ENCODE measurements at regions not wholly inside any gene's neighbourhood (a gene's known extent, or its start where the extent isn't known, plus 50 kb on each side); places are given as distances from the start of the nearest gene placed in this dataset.

GRCh38 chr17:6325051-6325450 is 109.9 kb downstream of the AIPL1 start:
- no peak for DNase-seq

DNA sequence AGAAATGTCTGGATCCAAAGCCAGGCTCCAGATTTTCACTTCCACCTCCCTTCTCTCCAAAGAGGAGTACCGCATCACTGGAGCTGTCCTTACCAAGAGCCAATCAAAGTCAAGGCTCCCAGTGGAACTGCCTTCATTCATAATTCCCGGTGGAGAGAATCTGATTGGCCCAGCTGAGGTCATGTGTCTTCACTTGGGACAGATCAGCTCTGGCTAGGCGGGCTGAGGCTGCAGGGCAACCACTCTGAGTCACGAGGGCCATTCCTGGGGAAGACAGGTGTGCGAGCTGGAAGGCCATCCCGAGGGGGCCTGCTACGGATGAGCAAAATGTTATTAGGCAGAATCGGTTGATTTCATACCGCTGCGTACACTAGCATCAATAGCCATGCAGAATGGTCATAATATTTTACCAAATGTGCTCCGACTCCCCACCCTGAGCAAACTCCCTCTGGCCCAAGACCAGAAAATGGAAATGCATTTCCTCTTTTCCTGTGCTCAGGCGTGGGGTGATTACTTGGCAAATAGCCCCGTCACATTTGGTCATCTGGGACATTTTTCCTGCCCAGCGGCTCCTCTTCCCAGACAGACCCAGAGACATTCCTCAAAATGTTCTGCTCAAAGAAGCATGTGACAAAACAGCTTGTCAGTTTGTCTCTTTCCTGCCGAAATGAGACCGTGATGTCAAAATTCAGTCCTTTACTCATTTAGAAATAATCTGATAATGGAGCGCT is 111.1 kb downstream of the AIPL1 start:
- DNase-seq = no peak

DNA sequence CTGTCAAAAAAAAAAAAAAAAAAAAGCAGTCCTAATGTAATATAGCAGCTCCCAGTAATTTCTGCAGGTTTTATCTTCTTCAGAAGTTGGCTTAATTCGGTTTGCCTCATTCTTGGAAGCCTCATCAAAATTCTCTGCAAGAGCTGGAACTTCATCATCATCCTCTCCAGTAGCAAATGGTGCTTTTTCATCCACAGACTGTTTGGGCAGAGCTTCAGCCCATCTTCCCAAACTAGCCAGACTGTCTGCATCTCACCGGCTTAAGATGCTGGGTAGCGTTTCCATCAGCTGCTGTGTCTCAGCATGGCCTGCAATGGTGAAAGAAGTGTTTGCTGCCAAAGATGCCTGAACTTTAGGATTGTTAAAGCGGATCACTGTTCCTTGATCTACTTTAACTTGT is 112.6 kb downstream of the AIPL1 start:
- DNase-seq = no peak

- DNase-seq = no peak
Measured at GRCh38 chr17:6314311-6314710, 120.6 kb downstream of the AIPL1 start.

DNA sequence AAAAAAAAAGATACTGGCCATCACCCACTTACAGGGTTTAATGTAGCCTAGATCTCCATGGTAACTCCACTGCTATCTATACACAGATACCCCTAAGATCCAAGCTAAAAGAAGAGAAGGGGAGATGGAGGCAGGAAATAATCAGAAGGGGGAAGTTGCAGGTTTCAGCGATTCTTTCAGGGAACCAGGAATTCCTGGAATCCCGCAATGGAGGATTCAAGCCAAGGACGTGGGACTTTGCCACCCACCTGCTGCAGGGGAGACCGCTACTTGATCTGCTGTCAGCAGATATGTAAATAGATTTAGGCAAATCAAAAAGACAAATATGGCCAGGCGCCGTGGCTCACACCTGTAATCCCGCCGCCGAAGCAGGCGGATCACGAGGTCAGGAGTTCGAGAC is 121.1 kb downstream of the AIPL1 start:
- no peak for DNase-seq

DNA sequence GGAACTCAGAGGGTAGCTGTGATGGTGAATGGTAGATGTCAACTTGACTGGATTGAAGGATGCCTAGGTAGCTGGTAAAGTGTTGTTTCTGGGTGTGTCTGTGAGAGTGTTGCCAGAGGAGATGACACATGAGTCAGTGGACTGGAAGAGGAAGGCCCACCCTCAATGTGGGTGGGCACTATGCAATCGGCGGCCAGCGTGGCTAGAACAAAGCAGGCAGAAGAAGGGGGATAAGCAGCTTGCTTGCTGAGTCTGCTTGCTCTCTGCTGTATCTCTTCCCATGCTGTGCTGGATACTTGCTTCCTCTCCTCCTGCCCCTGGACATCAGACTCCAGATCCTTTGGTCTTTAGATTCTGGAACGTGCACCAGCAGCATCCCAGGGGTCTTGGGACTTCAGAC is 128.1 kb downstream of the AIPL1 start:
- no peak for DNase-seq

DNA sequence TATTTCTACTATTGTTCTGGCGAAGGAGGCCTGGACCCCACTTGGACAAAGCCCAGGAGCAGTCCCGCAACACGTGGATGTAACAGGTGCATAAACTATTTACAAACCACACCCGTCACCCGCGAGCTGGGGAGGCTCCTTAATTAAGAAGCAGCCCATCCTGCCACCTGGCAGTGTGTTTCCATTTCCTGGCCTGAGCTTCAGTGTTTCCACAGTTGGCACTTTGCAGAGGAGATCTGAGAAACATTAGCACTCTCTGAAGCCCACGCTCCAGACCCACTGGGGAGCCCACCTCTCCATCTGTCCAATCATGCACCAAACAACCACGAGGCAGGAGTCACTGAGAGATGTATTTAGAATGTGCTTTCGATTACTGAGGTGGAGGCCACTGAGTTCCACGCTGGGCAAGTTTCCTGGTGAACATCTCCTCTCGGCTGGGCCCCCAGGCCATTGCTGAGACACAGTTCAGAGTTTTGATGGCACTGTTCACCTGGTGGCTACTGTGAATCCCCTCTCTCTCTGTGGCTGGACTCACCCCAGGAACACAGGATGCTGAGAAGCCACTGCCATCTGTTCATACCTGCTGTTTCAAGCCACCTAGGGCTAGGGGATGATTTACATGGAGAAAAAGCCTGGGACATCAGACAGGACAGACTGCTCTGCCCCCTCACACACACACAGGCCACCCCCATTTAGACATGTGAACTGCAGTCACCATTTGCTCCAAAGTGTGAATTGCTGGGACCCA is 129.1 kb downstream of the AIPL1 start:
- no peak for DNase-seq

- peak in 7 of 56 donors; percentile 1 to 32 (median 8) for DNase-seq
Measured at GRCh38 chr17:6304894-6305612, 129.9 kb downstream of the AIPL1 start.

DNA sequence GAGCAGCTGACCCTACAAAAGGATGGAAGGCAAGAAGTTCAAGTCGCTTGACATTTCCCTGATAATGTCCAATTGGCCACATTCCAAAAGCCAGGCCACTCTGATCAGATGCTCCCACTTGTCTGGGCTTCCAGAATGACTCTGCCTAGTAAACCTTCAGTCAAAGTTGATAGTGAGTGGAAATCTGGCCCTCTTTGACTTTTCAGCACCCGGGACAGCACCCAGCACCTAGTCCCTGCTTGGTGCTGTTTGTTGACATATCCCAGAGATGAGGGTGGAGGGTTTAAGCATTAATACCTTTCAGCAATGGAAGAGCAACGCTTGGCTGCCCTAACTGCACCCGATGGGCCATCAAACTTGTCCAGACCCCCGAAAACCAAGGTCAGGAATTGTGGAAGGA is 131.3 kb downstream of the AIPL1 start:
- peak in 1 of 56 donors; percentile 2 for DNase-seq

DNA sequence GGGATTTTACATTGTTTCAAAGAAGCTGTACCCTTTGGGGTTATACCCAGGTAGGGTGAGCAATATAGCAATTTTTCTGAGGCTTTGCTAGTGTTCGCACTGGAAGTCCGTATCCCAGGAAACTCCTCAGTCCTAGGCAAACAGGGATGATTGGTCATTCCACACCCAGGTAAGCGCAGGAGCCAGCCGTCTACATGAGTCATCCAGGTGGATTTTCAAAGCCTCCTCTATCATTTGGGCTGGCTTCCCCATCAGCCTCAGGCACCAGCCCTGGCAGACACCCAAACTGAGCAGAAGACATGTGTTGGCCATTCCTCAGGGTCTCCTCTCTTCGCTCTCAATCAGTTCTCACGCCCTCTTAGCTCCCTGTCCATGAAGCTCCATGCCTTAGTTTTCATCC is 135.6 kb downstream of the AIPL1 start:
- no peak for DNase-seq

DNA sequence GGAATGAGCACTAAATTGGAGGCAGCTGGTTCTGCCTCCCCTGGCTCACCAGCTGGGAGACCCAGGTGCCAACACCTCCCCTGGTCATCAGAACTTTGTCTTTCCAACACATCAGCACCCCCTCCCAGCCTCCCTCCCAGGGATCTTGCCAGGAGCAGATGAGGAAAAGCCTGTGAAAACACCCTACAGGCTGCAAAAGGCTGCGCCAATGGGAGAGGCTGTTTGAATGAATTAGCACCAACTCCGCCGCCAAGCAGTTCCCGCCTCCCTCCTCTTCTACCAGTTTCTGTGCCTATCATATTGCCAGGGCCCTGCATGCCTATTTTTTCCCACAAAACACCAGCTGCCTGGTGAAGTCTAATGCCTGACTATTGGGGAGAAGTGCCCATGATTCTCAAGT is 137.0 kb downstream of the AIPL1 start:
- DNase-seq = no peak

DNA sequence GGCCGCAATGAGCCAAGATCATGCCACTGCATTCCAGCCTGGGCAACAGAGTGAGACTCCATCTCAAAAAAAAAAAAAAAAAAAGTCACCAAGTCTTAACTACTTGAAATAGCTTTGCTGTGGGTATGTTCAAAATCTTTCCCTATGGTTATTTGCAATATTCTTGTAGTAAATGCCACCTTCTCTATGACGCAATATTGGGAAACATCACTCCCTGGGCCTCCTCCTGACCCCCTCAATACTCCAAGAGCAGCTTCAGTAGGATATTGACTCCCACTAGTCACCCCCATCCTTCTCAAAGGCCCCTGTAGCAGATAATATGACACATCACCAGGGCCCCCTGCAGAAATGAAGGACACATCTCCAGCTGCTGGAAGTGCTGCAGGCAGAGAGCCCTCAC is 137.8 kb downstream of the AIPL1 start:
- DNase-seq = no peak

GRCh38 chr17:6290488-6291196 is 144.3 kb downstream of the AIPL1 start:
- DNase-seq = no peak

GRCh38 chr17:6286233-6286632 is 148.7 kb downstream of the AIPL1 start:
- DNase-seq = no peak

- no peak for DNase-seq
Measured at GRCh38 chr17:6285486-6285885, 149.4 kb downstream of the AIPL1 start.

GRCh38 chr17:6279659-6280058 is 155.3 kb downstream of the AIPL1 start:
- DNase-seq = no peak

DNA sequence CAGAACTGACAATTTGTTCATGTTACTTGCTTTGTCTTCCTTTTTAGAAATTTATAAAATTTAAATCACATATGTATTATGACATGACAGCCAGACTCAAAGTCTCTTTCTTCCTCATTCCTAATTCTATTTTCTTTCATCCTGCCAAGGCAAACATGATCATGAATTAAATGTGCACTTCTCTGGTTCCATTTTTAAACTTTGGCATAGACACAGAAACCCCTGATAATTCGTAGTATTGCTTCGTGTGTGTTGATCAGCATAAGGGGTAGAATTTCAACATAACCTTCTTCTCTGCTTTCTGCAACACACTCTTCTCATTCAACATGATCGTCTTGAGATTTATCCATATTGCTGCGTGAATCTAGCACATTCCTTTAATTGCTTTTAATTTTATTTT is 156.5 kb downstream of the AIPL1 start:
- DNase-seq = no peak

DNA sequence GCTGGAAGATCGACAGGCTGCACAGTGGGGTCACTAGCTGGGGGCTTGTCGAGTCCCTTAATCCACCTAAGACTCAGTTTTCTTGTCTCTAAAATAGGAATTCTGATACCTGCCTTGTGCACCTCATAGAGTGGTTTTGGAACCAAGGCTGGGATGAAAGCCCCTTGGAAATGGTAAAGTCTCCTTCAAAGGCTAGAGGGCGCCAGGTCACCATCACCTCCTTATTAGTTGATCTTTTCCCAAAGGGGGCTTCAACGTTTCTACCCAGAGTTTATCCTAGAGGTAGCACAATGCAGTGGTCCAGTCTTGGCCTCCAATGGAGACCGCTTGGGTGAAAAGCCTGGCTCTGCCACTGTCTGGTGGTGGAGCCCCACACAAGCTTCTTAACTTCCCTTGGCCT is 158.2 kb downstream of the AIPL1 start:
- no peak for DNase-seq

DNA sequence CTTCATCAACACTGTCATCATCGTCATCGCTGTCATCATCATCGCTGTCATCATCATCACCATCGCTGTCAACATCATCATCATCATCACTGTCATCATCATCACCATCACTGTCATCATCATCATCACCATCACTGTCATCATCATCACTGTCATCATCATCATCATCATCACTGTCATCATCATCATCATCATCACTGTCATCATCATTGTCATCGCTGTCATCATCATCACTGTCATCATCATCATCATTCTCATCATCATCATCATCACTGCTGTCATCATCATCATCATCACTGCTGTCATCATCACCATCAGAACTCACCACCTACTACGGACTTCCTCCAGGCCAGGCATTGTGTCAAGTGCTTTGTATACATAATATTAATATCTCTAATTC is 160.6 kb downstream of the AIPL1 start:
- DNase-seq = no peak

GRCh38 chr17:6269478-6269877 is 165.4 kb downstream of the AIPL1 start:
- peak in 2 of 56 donors; percentile 3 to 33 for DNase-seq

DNA sequence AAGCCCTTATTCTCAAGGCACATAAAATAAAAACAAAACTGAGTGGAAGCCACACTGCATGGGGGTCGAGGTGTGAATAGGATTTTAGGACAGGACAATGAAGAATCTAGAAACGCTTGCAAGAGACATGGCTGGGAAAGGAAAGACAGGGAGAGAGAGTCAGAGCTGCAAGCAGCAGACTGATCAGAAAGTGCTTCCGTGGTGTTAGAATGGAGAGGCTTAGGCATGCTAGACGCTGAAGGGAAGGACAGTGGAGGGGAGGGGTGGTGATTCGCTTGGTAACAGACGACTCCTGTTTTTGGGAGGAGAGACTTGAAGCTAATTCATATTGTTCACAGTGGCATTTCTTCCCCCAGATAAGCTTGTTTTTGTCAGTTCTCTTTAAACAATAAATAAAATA is 173.5 kb downstream of the AIPL1 start:
- no peak for DNase-seq

- DNase-seq = no peak
Measured at GRCh38 chr17:6259899-6260298, 175.0 kb downstream of the AIPL1 start.
